Fibroblast of mammary gland (primary cell): ENCODE measurements at regions not wholly inside any gene's neighbourhood (a gene's known extent, or its start where the extent isn't known, plus 50 kb on each side); places are given as distances from the start of the nearest gene placed in this dataset.

ENCODE experiments used
- DNase-seq: peaks from one replicate; pipeline ENCODE4 v3.0.0-alpha.2; 2010; ENCODE audit warnings: low read depth
- H3K4me3 ChIP-seq: 2 replicates; pipeline ENCODE4 v1.5.1; 2011; ENCODE audit warnings: low read depth, mild to moderate bottlenecking, low read length, moderate library complexity; ENCODE audit not compliant: control insufficient read depth
- TF ChIP-seq, protein P1 (sequence below): conservative IDR thresholded peaks from 2 replicates; pipeline ENCODE4 v1.5.1; 2011; ENCODE audit warnings: low read depth, low read length, inconsistent platforms; ENCODE audit not compliant: control insufficient read depth, insufficient read depth

DNA sequence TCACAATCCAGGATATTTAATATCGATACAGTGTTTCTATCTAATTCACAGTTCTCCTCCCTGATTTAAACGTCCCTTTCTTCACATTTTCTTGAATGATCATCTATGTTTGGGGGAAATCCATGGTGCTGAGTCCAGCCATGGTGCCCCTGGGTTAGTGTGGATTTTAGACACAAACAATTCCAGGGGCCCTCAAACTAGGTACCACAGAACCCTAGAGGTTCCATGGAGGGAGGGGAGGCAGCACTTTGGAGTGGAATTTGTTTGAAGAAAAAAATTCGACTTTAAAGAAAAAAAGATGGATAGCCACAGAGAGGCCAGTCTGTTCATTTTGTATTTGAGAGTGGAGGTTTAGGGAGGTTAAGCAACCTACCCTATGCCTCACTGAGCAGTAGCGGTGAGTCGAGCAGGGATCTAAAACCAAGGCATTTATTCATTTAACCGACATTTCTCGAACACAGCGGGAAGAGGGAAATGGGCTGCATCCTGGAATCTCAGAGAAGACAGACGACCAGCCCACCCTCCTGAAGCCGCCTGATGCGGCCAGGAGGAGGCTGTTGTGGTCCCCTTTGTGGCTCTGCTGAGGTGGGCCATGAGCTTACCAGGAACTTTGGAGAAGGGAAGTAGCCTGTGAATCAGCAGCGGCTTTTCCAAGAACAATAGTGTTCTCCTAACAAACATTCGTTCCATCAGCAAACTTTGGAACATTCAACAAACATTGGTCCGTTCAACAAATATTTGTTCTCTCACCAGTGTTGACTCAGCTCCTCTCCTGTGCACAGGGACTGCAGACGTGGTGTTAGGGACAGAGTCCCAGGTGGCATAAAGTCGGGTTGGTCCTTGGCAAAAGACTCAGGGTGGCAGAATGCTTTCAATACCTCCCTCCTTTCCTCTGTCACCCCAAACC lies 103.5 kb upstream of the ZBTB40 start:
- TF ChIP-seq, protein P1, sequence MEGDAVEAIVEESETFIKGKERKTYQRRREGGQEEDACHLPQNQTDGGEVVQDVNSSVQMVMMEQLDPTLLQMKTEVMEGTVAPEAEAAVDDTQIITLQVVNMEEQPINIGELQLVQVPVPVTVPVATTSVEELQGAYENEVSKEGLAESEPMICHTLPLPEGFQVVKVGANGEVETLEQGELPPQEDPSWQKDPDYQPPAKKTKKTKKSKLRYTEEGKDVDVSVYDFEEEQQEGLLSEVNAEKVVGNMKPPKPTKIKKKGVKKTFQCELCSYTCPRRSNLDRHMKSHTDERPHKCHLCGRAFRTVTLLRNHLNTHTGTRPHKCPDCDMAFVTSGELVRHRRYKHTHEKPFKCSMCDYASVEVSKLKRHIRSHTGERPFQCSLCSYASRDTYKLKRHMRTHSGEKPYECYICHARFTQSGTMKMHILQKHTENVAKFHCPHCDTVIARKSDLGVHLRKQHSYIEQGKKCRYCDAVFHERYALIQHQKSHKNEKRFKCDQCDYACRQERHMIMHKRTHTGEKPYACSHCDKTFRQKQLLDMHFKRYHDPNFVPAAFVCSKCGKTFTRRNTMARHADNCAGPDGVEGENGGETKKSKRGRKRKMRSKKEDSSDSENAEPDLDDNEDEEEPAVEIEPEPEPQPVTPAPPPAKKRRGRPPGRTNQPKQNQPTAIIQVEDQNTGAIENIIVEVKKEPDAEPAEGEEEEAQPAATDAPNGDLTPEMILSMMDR, result no peak
- no peak overlapping the region for H3K4me3 ChIP-seq
- no peak for DNase-seq

DNA sequence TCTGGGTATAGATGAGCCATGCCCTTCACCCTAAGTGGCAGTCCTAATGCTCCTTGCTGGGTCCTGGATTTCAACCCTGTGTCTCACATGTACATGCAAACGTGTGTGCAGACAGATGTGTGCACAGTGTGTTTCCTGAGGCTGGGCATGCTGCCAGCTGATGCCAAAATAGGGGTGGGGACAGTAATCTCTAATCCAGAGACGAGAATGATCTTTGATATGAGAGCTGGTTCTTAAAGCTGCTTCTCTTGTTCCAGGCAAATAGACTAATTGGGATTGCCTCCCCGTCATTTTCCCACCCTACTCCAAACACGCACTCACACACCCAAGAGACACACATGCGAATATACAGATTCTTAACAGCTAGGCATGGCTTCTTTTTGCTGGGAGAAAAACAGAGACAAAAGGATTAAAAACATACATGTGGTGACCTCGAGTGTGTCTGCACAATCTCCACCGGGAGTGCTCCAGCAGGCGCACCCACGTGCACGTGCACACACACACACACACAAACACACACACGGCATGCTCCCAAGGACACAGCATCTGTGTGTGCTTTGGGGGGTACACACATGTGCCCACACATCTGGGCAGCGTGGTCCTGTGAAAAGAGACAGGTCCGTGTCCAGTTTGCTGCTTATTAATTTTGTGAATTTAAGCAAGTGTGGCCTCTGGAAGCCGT lies 102.1 kb upstream of the ZBTB40 start:
- no peak for DNase-seq
- TF ChIP-seq, protein P1, result no peak
- H3K4me3 ChIP-seq, result no peak overlapping the region

DNA sequence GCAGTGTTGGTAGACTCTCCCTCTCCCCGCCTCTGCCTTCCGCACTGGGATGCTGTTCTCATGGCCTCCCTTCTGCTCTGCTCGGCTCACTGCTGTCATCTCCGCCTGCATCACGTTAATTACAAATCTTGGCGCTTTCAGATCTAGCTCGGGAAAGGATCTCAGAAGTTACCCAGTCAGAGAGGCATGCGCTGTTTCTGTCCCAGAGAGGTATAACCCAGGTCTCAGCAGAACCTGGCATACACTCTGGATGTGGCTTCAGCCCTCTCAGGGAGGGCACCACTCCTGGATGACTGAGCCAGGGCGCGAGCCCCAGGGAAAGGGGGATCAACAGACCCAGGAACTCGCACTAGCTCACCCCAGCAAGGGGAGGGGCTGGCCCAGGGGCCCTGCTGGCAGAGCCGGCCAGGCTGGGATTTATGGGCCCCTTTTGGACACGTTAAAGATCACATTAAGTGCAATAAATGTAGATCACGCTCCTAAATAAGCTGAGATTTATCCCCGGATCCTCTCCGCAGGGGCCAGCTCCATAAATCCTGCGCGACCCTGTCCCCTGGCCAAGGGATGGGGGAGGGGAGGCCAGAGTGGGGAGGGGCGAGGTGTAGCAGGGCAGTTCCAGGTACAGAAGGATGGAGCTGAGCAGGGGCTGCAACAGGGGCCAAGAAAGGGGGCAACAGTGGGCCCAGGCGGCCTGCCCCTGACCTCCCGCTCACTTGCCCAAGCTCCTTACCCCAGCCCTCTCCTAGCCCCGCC lies 101.3 kb upstream of the ZBTB40 start:
- DNase-seq, result no peak
- TF ChIP-seq, protein P1, result no peak
- no peak overlapping the region for H3K4me3 ChIP-seq

DNA sequence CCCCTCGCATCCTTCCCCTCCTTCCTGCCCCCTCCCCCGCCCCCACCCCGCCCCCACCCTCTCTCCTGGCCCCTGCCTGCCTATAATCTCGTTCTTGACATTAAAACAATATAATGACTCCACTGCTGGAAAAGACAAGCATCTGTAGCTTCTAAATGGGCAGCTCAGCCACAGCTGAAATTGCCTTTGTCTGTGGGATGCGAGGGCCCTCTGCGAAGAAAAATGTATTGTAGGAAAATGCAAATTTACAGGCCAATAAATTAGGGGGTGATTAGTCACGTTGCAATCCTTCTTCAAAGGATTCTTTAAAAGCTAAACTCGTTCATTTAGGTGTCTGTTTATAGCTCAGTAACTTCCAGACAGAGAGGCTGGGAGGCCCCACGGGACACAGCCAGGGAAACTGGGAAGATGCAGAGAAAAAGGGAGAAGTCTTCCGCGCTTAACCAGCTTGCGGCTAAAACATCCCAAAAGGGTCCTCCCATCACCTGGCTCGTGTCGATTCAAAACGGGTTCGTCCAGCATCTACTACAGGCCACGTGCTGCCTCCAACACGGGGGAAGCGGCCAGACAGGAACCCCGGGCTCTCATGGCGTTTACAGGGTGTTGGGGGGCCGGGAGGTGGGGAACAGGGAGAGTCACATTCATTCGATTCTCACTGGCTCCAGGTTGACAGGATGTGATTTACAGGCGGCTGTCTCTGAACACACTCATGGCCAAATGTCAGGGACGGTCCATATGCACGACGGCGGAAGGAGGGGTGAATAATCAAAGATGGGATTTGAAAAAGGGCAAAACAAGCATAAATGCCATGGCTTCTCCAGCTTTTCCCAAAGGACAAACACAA lies 100.5 kb upstream of the ZBTB40 start:
- no peak overlapping the region for H3K4me3 ChIP-seq
- TF ChIP-seq, protein P1, result no peak
- no peak for DNase-seq

DNA sequence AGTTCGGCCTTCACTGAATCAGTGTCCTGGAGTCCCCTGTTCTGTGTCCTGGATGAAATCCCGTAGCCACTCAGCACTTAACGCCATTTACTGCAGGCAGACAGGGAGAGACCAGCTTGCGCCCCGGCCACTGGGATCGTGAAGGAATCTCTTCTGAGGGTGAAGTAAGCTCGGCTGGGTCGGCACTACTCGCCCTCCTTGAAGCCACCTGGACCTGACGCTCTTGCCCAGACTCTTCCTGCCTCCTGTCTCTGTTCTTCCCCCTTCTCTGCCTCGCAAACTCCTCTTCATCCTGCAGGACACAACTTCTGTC lies 99.9 kb upstream of the ZBTB40 start:
- DNase-seq, result no peak
- no peak overlapping the region for H3K4me3 ChIP-seq
- TF ChIP-seq, protein P1, result no peak

DNA sequence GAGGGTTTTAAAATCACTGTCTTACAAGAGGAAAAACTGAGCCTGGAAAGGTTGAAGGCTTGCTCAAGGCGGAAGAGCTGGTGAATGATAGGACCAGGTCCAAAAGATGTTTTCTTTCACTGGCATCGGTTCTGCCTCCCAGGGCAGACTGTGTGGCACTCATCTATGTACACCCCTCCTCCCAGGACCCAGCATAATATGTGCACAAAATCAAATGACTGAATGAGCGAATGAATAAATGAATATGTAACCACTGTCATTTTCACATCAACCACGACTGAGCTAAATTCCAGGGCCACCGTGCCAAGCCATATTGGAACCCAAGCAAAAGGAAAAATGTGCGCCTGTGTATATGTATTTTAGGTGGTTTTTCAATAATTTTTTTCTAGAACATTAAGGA lies 99.3 kb upstream of the ZBTB40 start:
- no peak for DNase-seq
- H3K4me3 ChIP-seq, result no peak overlapping the region
- TF ChIP-seq, protein P1, result no peak
